Sigmoid colon (tissue), 4 donors: ENCODE measurements at regions not wholly inside any gene's neighbourhood (a gene's known extent, or its start where the extent isn't known, plus 50 kb on each side); places are given as distances from the start of the nearest gene placed in this dataset.

Experiments
- EP300 ChIP-seq, 4 donors: sonication (generic); formaldehyde crosslinking; IDR thresholded peaks; one replicate each; pipeline ENCODE4 v1.6.1; 2017; ENCODE audit warnings: antibody characterized with exemption in 4 of 4
- POLR2A ChIP-seq, 2 donors: fragments of 450-650 bp; IDR thresholded peaks; one replicate each; pipeline ENCODE4 v1.6.1; 2016; ENCODE audit warnings: antibody characterized with exemption in 2 of 2, mild to moderate bottlenecking in 2 of 2, moderate library complexity in 2 of 2
- TF ChIP-seq, protein P1 (sequence below), 4 experiments: fragments of 450-650 bp in 3 of 4; fragments of 200-600 bp in 1 of 4; IDR thresholded peaks; one replicate each; pipeline ENCODE4 v1.5.1; 2016 to 2019; ENCODE audit warnings: antibody characterized with exemption in 4 of 4, mild to moderate bottlenecking in 3 of 4, moderate library complexity in 2 of 4

DNA sequence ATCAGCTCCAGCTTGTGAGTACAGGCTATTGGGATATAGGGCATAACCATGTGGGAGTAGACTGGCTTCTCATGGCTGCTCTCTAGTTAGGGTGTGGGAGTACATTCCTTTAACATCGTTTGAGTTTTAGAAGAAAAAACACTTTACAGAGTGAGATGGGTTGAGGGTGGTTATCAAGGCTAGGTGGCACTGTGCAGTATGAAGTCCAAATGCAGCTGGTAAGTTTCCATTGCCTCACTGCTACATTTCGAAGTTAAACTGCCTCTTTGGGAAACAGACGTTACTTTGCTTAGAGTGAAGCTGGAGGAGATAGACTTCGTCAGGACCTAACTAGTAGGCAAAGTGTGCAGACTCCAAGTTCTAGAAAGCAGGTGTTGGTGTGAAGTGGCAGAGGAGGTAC is 192.4 kb downstream of the SQOR start:
- TF ChIP-seq, protein P1, sequence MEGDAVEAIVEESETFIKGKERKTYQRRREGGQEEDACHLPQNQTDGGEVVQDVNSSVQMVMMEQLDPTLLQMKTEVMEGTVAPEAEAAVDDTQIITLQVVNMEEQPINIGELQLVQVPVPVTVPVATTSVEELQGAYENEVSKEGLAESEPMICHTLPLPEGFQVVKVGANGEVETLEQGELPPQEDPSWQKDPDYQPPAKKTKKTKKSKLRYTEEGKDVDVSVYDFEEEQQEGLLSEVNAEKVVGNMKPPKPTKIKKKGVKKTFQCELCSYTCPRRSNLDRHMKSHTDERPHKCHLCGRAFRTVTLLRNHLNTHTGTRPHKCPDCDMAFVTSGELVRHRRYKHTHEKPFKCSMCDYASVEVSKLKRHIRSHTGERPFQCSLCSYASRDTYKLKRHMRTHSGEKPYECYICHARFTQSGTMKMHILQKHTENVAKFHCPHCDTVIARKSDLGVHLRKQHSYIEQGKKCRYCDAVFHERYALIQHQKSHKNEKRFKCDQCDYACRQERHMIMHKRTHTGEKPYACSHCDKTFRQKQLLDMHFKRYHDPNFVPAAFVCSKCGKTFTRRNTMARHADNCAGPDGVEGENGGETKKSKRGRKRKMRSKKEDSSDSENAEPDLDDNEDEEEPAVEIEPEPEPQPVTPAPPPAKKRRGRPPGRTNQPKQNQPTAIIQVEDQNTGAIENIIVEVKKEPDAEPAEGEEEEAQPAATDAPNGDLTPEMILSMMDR (IDR thresholded peaks at IDR 0.05): no peak
- TF ChIP-seq EP300 (IDR thresholded peaks at IDR 0.05): no peak
- TF ChIP-seq POLR2A (IDR thresholded peaks at IDR 0.05): no peak
